GM21423 (cell line): ENCODE measurements at regions not wholly inside any gene's neighbourhood (a gene's known extent, or its start where the extent isn't known, plus 50 kb on each side); places are given as distances from the start of the nearest gene placed in this dataset.
"Not testable (repeated sequence)": the region's sequence is repeated elsewhere in the genome, so short reads cannot be mapped to it uniquely, and the experiment has no call there.

Source experiments
- ATAC-seq: cut with Tn5 transposase; IDR thresholded peaks from one replicate; pipeline ENCODE4 v1.9.1; 2021; ENCODE audit warnings: mild to moderate bottlenecking, moderate library complexity; ENCODE audit not compliant: unreplicated experiment

DNA sequence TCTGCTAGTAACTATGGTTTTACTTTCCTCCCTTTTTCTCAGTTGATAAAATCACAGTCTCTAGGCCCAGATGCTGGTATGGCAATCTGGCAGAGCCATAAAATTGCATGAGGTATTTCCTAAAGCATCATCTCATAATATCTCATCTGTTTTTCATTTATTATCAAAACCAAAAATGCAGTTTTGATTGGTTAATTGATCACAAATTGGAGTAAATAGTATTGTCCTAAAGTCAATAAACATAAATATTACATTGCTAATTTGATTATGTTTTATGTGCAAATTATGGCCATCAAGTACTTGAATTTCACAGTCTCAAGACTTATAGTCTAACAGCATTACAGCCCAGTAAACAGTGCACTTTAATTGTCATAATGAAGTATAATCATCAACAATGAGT, 2365.6 kb downstream of the ARAP2 start:
- no peak for ATAC-seq

GRCh38 chr4:33881176-33881575, 2363.1 kb downstream of the ARAP2 start:
- ATAC-seq, result no peak

DNA sequence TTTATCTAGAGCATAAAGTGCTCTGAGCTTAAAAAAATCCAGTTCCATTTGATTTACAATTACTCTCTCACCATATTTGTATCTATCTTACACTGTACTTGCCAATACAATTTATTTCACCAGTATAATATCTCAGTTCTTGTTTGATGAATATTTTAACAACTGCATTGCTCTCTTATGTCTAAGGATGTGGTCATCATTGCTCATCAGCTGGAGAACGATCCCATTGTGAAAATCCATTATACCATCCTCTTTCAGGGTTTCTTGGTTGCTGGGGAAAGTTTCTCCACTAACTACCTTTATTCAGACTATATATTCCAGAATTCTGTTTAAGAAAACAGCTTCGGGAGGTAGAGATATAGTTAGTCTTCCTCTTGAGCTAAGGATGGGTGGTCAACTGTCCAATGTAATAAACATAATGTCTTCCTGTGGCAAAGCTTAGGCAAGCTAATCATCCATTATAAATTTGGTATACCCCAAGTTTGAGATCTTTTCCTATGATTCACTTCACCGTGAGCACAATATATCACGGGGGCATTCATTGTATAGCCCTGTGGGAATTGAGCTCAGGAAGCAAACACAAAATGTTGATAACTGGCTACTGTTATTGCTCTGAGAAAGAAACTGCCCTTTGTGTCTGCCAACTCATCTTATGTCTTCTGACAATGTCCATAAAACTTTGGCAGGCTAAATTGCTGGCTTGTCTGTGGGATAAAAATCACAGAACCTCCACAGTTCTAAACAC, 2361.9 kb downstream of the ARAP2 start:
- ATAC-seq, result no peak

DNA sequence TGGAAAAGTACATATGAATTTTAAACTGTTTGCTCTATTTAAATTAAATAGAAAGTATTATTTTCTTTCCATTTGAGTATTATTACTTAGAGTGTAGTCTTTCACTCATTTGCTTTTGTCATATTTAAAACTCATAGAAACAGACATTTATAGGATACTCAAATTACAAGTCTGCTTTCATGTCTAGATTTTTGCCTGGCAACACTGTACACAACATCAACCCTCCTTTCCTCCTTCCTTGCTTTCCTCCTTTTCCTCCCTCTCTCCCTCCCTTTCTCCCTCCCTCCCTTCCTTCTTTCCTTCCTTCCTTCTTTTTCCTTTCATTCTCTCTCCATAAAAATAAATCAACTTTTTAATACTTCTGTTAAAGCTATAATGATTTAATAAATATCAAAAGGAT, 2361.2 kb downstream of the ARAP2 start:
- ATAC-seq, result no peak

DNA sequence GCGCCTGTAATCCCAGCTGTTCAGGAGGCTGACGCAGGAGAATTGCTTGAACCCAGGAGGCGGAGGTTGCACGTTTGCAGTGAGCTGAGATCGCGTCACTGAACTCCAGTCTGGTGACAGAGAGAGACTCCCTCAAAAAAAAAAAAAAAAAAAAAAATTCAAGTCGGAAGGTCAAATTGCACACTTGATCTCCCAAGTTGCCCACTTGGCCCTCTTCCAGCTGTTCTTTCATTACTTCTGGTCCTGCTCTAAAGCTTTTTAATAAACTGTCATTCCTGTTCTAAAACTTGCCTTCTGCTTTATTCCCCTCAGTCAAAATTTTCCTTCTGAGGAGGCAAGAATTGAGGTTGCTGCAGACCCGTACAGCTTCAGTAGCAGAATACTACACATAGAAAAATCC, 2358.0 kb downstream of the ARAP2 start:
- no peak for ATAC-seq

DNA sequence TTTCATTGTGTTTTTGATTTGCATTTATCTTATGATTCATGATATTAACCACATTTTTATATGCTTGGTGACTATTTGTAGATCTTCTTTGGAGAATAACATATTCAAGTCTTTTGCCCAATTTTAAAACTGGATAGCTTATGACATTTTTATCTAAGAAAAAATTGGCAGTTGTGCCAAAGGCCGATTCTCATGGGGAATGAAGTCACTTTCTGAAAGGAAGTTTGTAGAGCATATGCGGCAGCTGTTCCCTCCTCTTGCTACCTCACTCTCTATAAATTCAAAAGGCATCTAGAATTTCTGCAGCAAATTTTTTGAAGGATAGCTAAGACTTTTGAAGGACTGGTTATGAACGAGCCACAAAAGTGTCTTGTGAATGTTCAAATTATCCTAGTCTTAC, 2353.5 kb downstream of the ARAP2 start:
- ATAC-seq, result no peak

GRCh38 chr4:33911959-33912358, 2332.4 kb downstream of the ARAP2 start:
- ATAC-seq, result no peak

- ATAC-seq, result no peak
These were observed 2329.9 kb downstream of the ARAP2 start for GRCh38 chr4:33914386-33914785.

DNA sequence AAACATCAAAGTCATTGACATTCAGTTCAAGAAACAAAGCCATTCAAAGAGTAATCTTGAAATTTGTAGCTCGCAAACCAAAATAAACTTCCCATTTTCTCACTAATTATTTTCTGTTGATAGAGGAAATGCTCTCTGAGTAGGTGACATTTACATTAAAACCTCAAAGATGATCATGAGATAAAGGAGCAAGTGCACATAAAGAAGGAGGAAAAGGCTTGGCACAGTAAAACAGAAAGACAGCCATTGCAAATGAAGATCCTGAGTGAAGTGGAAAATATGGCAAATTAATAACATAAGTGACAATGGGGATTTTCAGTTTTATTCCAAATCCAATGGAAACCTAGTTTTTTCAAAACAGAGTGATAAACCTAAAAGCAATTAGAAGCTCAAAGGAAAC, 2320.8 kb downstream of the ARAP2 start:
- no peak for ATAC-seq

GRCh38 chr4:33924239-33924638, 2320.1 kb downstream of the ARAP2 start:
- no peak for ATAC-seq

DNA sequence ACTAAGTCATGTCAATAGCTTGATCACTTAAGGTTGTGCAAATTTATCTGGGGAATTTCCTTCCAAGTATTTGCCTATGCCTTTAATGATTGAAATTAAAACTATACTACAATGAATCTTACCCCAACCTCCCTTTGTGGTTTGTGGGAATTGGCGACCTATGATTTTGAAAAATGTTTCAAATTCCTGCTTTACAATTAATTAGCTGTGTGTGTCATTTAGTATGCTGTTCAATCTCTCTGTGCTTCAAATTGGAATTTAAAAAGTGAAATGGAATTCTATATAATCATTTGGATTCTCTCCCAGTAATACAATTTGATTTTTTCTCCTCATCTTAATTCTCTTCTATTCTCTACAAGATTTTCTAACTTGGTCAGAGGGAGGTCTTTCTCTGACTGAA, 2319.5 kb downstream of the ARAP2 start:
- no peak for ATAC-seq

- no peak for ATAC-seq
These were observed 2313.8 kb downstream of the ARAP2 start for GRCh38 chr4:33930497-33930896.

GRCh38 chr4:33931026-33931425, 2313.3 kb downstream of the ARAP2 start:
- ATAC-seq, result no peak

DNA sequence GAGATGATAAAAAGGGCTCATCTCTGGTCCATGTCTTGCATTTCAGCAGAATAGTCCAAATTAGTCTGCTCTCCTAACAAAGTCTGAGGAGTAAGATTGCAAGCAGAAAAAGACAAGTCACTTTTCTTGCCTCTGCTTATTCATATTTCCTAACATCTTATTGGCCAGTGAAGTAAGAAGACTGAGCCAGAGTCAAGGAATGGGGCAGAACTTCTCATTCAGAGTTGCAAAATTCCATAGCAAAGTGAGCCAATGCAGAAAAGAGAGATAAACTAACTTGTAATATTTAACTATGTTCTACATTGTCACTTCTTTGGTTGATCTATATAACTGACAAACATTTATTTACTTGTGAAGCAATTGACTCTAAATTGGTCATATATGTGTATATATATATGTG, 2304.0 kb downstream of the ARAP2 start:
- ATAC-seq, result no peak

- no peak for ATAC-seq
These were observed 2302.5 kb downstream of the ARAP2 start for GRCh38 chr4:33941854-33942253.

DNA sequence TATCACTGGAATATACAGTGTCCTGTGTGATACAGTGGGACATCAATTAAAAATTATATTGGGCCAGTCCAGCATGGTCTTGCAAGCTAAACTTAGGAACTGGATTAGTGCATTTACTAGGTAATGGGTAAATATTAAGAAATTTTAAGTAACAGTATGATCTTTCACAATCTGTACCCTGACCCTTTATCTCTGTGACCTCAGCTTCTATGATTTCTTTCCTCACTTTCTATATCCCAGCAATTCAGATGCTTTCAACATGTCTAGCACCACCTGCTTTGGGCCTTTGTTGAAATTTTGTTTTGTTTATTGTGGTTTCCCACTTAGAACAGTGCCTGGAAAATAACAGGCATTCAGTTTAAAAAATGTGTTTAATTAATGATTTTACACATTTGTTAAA, 2295.4 kb downstream of the ARAP2 start:
- ATAC-seq, result no peak

DNA sequence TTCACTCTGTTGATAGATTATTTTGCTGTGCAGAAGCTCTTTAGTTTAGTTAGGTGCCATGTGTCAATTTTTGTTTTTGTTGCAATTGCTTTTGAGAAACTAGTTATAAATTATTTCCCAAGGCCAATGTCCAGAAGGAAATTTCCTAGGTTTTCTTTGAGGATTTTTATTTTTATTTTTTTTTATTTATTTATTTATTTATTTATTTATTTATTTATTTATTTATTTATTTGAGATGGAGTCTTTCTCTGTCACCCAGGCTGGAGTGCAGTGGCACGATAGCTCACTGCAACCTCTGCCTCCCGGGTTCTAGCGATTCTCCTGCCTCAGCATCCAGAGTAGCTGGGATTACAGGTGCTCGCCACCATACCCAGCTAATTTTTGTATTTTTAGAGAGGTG, 2290.5 kb downstream of the ARAP2 start:
- not testable (repeated sequence) for ATAC-seq

DNA sequence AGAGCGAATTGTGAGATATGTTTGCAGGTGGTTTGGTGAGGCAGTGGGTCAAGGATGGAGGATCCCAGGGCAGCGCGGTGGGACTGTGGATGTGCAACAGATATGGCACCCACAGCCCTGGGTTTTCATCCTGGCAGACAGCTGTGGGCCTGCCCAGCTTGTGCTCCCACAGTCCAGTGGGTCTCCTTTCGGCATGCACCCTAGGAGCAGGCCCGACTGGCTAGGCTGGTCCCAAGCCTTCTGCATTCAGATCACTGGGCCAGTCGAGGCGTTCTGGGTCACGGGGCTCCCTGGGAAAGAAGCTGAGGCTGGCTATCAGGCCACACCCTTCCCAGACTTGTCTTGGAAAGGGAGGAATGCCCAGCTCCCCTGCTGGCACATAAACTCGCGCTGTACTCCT, 2289.6 kb downstream of the ARAP2 start:
- no peak for ATAC-seq

DNA sequence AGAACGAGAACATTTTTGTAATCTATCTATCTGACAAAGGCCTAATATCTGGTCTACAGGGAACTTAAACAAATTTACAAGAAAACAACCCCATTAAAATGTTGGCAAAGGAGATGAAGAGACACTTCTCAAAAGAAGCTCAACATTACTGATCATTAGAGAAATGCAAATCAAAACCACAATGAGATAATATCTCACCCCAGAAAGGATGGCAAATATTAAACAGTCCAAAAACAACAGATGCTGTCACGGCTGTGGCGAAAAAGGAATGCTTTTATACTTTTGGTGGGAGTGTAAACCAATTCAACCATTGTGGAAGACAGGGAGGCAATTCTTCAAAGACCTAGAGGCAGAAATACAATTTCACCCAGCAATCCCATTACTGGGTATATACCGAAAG, 2284.8 kb downstream of the ARAP2 start:
- ATAC-seq, result no peak

- ATAC-seq, result no peak
These were observed 2282.6 kb downstream of the ARAP2 start for GRCh38 chr4:33961761-33962160.

DNA sequence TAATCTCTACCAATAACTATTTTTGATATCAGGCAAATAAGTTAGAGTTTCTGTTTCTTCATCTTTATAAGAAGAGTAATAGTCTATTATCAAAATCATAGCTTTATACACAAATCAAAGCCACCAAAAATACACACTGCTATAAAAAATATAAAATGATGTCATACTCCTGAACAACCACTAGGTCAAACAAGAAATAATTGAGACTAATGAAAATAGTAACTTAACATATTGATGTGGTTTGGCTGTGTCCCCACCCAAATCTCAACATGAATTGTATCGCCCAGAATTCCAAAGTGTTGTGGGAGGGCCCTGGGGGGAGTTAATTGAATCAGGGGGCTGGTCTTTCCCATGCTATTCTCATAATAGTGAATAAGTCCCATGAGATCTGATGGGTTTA, 2277.5 kb downstream of the ARAP2 start:
- no peak for ATAC-seq

- ATAC-seq, result no peak
These were observed 2270.0 kb downstream of the ARAP2 start for GRCh38 chr4:33974270-33974669.

DNA sequence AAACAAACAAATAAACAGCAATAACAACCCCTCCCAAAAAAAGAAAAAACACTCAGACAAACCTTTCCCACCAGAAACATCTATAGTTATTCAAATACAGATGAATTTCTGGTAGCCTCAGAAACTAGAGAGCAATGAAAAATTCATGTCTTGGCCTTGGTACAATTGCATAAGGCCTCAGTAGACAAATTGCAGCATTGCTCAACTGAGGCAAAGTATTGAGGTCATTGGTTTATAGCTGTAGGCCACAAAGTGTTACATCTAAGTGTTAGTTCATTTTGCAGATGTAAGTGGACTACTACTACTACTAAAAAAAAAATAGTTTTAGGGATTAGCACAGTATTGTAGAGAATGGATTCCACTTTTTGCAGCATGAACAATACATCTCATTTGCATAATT, 2268.3 kb downstream of the ARAP2 start:
- no peak for ATAC-seq
